ENCODE measurements at regions not wholly inside any gene's neighbourhood (a gene's known extent, or its start where the extent isn't known, plus 50 kb on each side); places are given as distances from the start of the nearest gene placed in this dataset.

GRCh38 chr2:129334696-129335410 is 644.6 kb upstream of the RAB6C start:
- TF ChIP-seq EZH2 (IDR thresholded peaks at IDR 0.05; ENCODE audit: borderline replicate concordance) (no peak), CTCF (IDR thresholded peaks at IDR 0.05; ENCODE audit: poor library complexity) (no peak), EZH2phosphoT487 (IDR thresholded peaks at IDR 0.05; ENCODE audit: low read depth, severe bottlenecking, unreplicated experiment) (no peak)
- H3K4me3 ChIP-seq = no peak overlapping the region
- H3K9me3 ChIP-seq (ENCODE audit: low read depth) = no peaks in the 10 kb centered on the region
- no peaks in the 10 kb centered on the region for H3K4me1 ChIP-seq (ENCODE audit: insufficient read depth)
- no peaks in the 10 kb centered on the region for H3K79me2 ChIP-seq
- H4K20me1 ChIP-seq (ENCODE audit: insufficient read depth, poor library complexity, severe bottlenecking) = no peaks in the 10 kb centered on the region
- no peak overlapping the region for H3K27ac ChIP-seq
- no peak overlapping the region for H2AFZ ChIP-seq
- no peak for DNase-seq (ENCODE audit: low spot score)
- no peak overlapping the region for H3K4me2 ChIP-seq
- H3K9me2 ChIP-seq (replicated peaks; ENCODE audit: insufficient read depth) = no peaks in the 10 kb centered on the region
- no peaks in the 10 kb centered on the region for H3K36me3 ChIP-seq (replicated peaks; ENCODE audit: insufficient read depth, low read depth)
- no peaks in the 10 kb centered on the region for H3K27me3 ChIP-seq
- 73% methylated on average over 13 of the region's 13 CpGs for WGBS (ENCODE audit: low lambda C conversion rate, missing lambda C conversion rate)

GRCh38 chr2:129336276-129336675 is 643.2 kb upstream of the RAB6C start:
- no peaks in the 10 kb centered on the region for H3K79me2 ChIP-seq
- TF ChIP-seq EZH2 (IDR thresholded peaks at IDR 0.05; ENCODE audit: borderline replicate concordance) = no peak
- no peak for TF ChIP-seq CTCF (IDR thresholded peaks at IDR 0.05; ENCODE audit: poor library complexity)
- TF ChIP-seq EZH2phosphoT487 (IDR thresholded peaks at IDR 0.05; ENCODE audit: low read depth, severe bottlenecking, unreplicated experiment) = no peak
- H3K9me2 ChIP-seq (replicated peaks; ENCODE audit: insufficient read depth) = no peaks in the 10 kb centered on the region
- no peak for DNase-seq (ENCODE audit: low spot score)
- WGBS (ENCODE audit: low lambda C conversion rate, missing lambda C conversion rate) = 90% methylated on average over 1 of the region's 1 CpG
- H3K4me2 ChIP-seq = no peak overlapping the region
- H3K27ac ChIP-seq = no peak overlapping the region
- no peak overlapping the region for H2AFZ ChIP-seq
- H3K4me1 ChIP-seq (ENCODE audit: insufficient read depth) = no peaks in the 10 kb centered on the region
- H3K36me3 ChIP-seq (replicated peaks; ENCODE audit: insufficient read depth, low read depth) = no peaks in the 10 kb centered on the region
- H4K20me1 ChIP-seq (ENCODE audit: insufficient read depth, poor library complexity, severe bottlenecking) = no peaks in the 10 kb centered on the region
- H3K9me3 ChIP-seq (ENCODE audit: low read depth) = no peaks in the 10 kb centered on the region
- no peak overlapping the region for H3K4me3 ChIP-seq
- H3K27me3 ChIP-seq = no peaks in the 10 kb centered on the region

- WGBS (ENCODE audit: low lambda C conversion rate, missing lambda C conversion rate) = 89% methylated on average over 6 of the region's 6 CpGs
- Histone ChIP-seq H3K4me2 (no peak overlapping the region), H3K9me3 (ENCODE audit: low read depth) (no peaks in the 10 kb centered on the region), H3K4me3 (no peak overlapping the region), H2AFZ (no peak overlapping the region), H3K27ac (no peak overlapping the region), H3K9me2 (replicated peaks; ENCODE audit: insufficient read depth) (no peaks in the 10 kb centered on the region), H4K20me1 (ENCODE audit: insufficient read depth, poor library complexity, severe bottlenecking) (no peaks in the 10 kb centered on the region), H3K79me2 (no peaks in the 10 kb centered on the region), H3K36me3 (replicated peaks; ENCODE audit: insufficient read depth, low read depth) (no peaks in the 10 kb centered on the region), H3K4me1 (ENCODE audit: insufficient read depth) (no peaks in the 10 kb centered on the region), H3K27me3 (no peaks in the 10 kb centered on the region)
- TF ChIP-seq CTCF (IDR thresholded peaks at IDR 0.05; ENCODE audit: poor library complexity) = no peak
- no peak for TF ChIP-seq EZH2 (IDR thresholded peaks at IDR 0.05; ENCODE audit: borderline replicate concordance)
- TF ChIP-seq EZH2phosphoT487 (IDR thresholded peaks at IDR 0.05; ENCODE audit: low read depth, severe bottlenecking, unreplicated experiment) = no peak
- no peak for DNase-seq (ENCODE audit: low spot score)
Observed at GRCh38 chr2:129337076-129337475, 642.4 kb upstream of the RAB6C start.
